OCI-LY7 (cell line): ENCODE measurements at regions not wholly inside any gene's neighbourhood (a gene's known extent, or its start where the extent isn't known, plus 50 kb on each side); places are given as distances from the start of the nearest gene placed in this dataset.

ENCODE experiments used
- BruUV-seq: library from RNA; stranded (reverse); fragments of 400-500 nt; replicated peaks from 2 replicates; lab custom pipeline; 2021; lab: Mats Ljungman, UMichigan
- CTCF ChIA-PET: fragments of 300-600 bp; sonication (Branson Sonifier 250); formaldehyde crosslinking; loops from one replicate; lab custom pipeline; 2022; ENCODE audit warnings: antibody characterized with exemption; ENCODE audit not compliant: unreplicated experiment; lab: Charles Lee
- POLR2A ChIA-PET: fragments of 300-600 bp; sonication (Branson Sonifier 250); formaldehyde crosslinking; loops from one replicate; lab custom pipeline; 2022; ENCODE audit warnings: antibody characterized with exemption; lab: Charles Lee
- DNase-seq: peaks from one replicate; pipeline ENCODE4 v3.0.0-alpha.2; 2015; ENCODE audit warnings: low spot score
- H2AFZ ChIP-seq: fragments of 200-600 bp; sonication (generic), shearing (Covaris generic); 2 replicates; pipeline ENCODE4 v1.6.1; 2014; ENCODE audit warnings: mild to moderate bottlenecking, antibody characterized with exemption, low read length, moderate library complexity
- H3K27ac ChIP-seq: fragments of 200-600 bp; sonication (generic); 2 replicates; pipeline ENCODE4 v1.5.1; 2014; ENCODE audit warnings: mixed run types, low read depth, mild to moderate bottlenecking, moderate library complexity, low read length, inconsistent platforms; ENCODE audit not compliant: poor library complexity, severe bottlenecking
- H3K36me3 ChIP-seq: fragments of 200-600 bp; sonication (generic); 2 replicates; pipeline ENCODE4 v1.6.1; 2014; ENCODE audit warnings: mild to moderate bottlenecking, antibody characterized with exemption, low read length, moderate library complexity, mixed read lengths; ENCODE audit not compliant: insufficient read depth
- H3K4me1 ChIP-seq: fragments of 200-600 bp; sonication (generic); 2 replicates; pipeline ENCODE4 v1.5.1; 2014; ENCODE audit warnings: mild to moderate bottlenecking, low read length; ENCODE audit not compliant: insufficient read depth, poor library complexity, severe bottlenecking
- H3K4me2 ChIP-seq: fragments of 200-600 bp; sonication (generic); 2 replicates; pipeline ENCODE4 v1.6.1; 2014; ENCODE audit warnings: mild to moderate bottlenecking, low read length
- H3K4me3 ChIP-seq: fragments of 200-600 bp; sonication (generic); 2 replicates; pipeline ENCODE4 v1.5.1; 2014; ENCODE audit warnings: mild to moderate bottlenecking, low read depth, low read length; ENCODE audit not compliant: poor library complexity, severe bottlenecking
- H3K79me2 ChIP-seq: fragments of 200-600 bp; sonication (generic); 2 replicates; pipeline ENCODE4 v1.6.1; 2016; ENCODE audit warnings: low read depth, mild to moderate bottlenecking, low read length, moderate library complexity, mixed read lengths; ENCODE audit not compliant: insufficient read depth
- H3K9me2 ChIP-seq: fragments of 200-600 bp; sonication (generic); 2 replicates; pipeline ENCODE4 v1.6.1; 2016; ENCODE audit warnings: mild to moderate bottlenecking, low read length, mixed read lengths; ENCODE audit not compliant: insufficient read depth
- H3K9me3 ChIP-seq: fragments of 200-600 bp; sonication (generic); 2 replicates; pipeline ENCODE4 v1.6.1; 2014; ENCODE audit warnings: mild to moderate bottlenecking, mixed run types, low read length, mixed read lengths
- H4K20me1 ChIP-seq: fragments of 200-600 bp; sonication (generic); 2 replicates; pipeline ENCODE4 v1.6.1; 2014; ENCODE audit warnings: mild to moderate bottlenecking, antibody characterized with exemption, low read length, moderate library complexity, mixed read lengths; ENCODE audit not compliant: insufficient read depth
- CTCF ChIP-seq: fragments of 200-600 bp; sonication (generic); conservative IDR thresholded peaks from 2 replicates; pipeline ENCODE4 v1.5.1; 2014; ENCODE audit warnings: mild to moderate bottlenecking, antibody characterized with exemption, low read length, moderate library complexity, mixed read lengths
- EZH2phosphoT487 ChIP-seq: fragments of 200-600 bp; sonication (generic); IDR thresholded peaks from 2 replicates; pipeline ENCODE4 v1.6.1; 2018; ENCODE audit warnings: low read depth, borderline replicate concordance, mild to moderate bottlenecking, mixed run types, antibody characterized with exemption, low read length, moderate library complexity, mixed read lengths
- intact Hi-C: fragments of 100-400 bp; cut with micrococcal nuclease; formaldehyde crosslinking; loops from one replicate; pipeline ENCODE4 v1.10.0; 2022; ENCODE audit not compliant: unreplicated experiment

- Histone ChIP-seq H2AFZ (no peak overlapping the region), H3K4me2 (no peak overlapping the region), H3K4me1 (no peaks in the 10 kb centered on the region), H3K9me3 (0 out of 2 replicates have a peak, but pooled peaks cover 5% of the 10 kb centered on the region), H3K27ac (no peak overlapping the region), H3K9me2 (no peaks in the 10 kb centered on the region), H3K4me3 (no peak overlapping the region), H3K36me3 (no peaks in the 10 kb centered on the region), H3K79me2 (no peaks in the 10 kb centered on the region), H4K20me1 (no peaks in the 10 kb centered on the region)
- ChIA-PET POLR2A (no interaction called here), CTCF (no interaction called here)
- DNase-seq, result no peak
- TF ChIP-seq CTCF (no peak), EZH2phosphoT487 (no peak)
- intact Hi-C loops, result no loop called here
- BruUV-seq, result no TSS peak
These were observed 661.3 kb upstream of the B3GAT1 start for GRCh38 chr11:135073381-135073780.

DNA sequence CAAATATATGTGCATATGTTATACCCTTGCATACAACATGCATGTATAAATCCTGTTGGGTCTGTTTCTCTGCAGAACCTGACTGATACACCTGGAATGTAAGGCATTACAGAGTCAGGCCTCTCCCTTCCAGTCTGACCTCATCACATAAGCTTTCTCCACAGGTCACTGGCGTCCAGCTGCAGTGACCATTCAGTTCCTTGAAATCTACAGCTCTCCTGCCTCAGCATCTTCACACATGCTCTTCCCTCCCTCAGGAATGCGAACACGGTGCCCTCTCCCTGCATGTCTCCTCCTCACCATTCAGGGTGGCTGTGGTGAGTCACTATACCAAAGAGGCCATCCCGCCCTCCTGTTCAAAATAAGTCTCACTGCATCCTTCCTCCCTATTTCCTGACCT lies 657.8 kb upstream of the B3GAT1 start:
- no peak overlapping the region for H3K4me2 ChIP-seq
- no peaks in the 10 kb centered on the region for H3K79me2 ChIP-seq
- no peak overlapping the region for H2AFZ ChIP-seq
- no peaks in the 10 kb centered on the region for H3K9me3 ChIP-seq
- DNase-seq, result no peak
- no peaks in the 10 kb centered on the region for H4K20me1 ChIP-seq
- TF ChIP-seq CTCF (no peak), EZH2phosphoT487 (no peak)
- H3K4me3 ChIP-seq, result no peak overlapping the region
- intact Hi-C loops, result no loop called here
- no peak overlapping the region for H3K27ac ChIP-seq
- no peaks in the 10 kb centered on the region for H3K9me2 ChIP-seq
- POLR2A ChIA-PET, result no interaction called here
- H3K4me1 ChIP-seq, result no peaks in the 10 kb centered on the region
- H3K36me3 ChIP-seq, result no peaks in the 10 kb centered on the region
- BruUV-seq, result no TSS peak
- CTCF ChIA-PET, result no interaction called here

DNA sequence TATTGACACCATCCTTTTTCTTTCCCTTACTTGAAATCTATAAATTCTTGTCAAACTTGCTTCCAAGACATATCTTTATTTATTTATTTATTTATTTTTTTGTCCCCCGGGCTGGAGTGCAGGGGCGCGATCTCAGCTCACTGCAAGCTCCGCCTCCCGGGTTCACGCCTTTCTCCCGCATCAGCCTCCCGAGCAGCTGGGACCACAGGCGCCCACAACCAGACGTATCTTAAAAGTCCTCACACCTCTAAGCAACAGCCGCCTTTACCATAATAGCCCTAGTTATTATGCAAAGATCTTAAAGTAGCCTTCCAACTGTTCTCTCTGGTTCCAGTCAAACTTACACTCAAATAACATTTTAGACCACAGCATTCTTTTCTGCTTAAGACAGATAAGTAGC lies 657.0 kb upstream of the B3GAT1 start:
- POLR2A ChIA-PET, result no interaction called here
- CTCF ChIA-PET, result no interaction called here
- Histone ChIP-seq H2AFZ (no peak overlapping the region), H3K9me2 (no peaks in the 10 kb centered on the region), H3K9me3 (no peaks in the 10 kb centered on the region), H3K4me1 (no peaks in the 10 kb centered on the region), H3K4me3 (no peak overlapping the region), H3K4me2 (no peak overlapping the region), H4K20me1 (no peaks in the 10 kb centered on the region), H3K27ac (no peak overlapping the region), H3K79me2 (no peaks in the 10 kb centered on the region), H3K36me3 (no peaks in the 10 kb centered on the region)
- no TSS peak for BruUV-seq
- intact Hi-C loops, result no loop called here
- TF ChIP-seq CTCF (no peak), EZH2phosphoT487 (no peak)
- DNase-seq, result no peak
